ENCODE measurements at regions not wholly inside any gene's neighbourhood (a gene's known extent, or its start where the extent isn't known, plus 50 kb on each side); places are given as distances from the start of the nearest gene placed in this dataset.

DNA sequence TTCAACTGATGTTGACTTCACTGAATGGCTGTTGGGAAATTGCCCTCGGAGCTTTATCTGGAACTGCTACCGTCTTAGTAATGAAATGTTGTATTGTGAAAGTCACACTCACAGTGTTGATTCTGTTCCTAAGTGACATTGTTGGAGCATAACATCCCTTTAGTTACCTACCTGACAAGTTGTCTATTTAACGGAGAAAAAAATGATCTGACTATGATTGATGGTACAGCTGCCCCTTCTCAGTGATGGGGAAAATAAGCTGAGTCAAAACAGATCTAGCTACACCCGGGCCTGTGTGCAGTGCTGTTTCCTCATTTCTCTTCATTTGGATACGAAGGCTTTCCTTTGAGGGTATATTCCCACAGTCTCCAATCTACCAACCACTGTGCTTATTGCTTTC, 472.3 kb upstream of the BRINP3 start:
- TF ChIP-seq, protein P1, sequence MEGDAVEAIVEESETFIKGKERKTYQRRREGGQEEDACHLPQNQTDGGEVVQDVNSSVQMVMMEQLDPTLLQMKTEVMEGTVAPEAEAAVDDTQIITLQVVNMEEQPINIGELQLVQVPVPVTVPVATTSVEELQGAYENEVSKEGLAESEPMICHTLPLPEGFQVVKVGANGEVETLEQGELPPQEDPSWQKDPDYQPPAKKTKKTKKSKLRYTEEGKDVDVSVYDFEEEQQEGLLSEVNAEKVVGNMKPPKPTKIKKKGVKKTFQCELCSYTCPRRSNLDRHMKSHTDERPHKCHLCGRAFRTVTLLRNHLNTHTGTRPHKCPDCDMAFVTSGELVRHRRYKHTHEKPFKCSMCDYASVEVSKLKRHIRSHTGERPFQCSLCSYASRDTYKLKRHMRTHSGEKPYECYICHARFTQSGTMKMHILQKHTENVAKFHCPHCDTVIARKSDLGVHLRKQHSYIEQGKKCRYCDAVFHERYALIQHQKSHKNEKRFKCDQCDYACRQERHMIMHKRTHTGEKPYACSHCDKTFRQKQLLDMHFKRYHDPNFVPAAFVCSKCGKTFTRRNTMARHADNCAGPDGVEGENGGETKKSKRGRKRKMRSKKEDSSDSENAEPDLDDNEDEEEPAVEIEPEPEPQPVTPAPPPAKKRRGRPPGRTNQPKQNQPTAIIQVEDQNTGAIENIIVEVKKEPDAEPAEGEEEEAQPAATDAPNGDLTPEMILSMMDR (conservative IDR thresholded peaks at IDR 0.05 in 1 of 2, IDR thresholded peaks at IDR 0.05 in 1 of 2; ENCODE audit: low read depth in 1 of 2, low read length in 2 of 2) = no peak
- TF ChIP-seq EZH2 (IDR thresholded peaks at IDR 0.05; ENCODE audit: low read length, missing control alignments) = no peak

Measured in fibroblast of lung (primary cell).